Amygdala (tissue), 56 donors: ENCODE measurements at regions not wholly inside any gene's neighbourhood (a gene's known extent, or its start where the extent isn't known, plus 50 kb on each side); places are given as distances from the start of the nearest gene placed in this dataset.

Source experiments
- DNase-seq, 56 donors: peaks; one replicate each; lab custom pipeline; 2025; lab: John Stamatoyannopoulos, UW

DNA sequence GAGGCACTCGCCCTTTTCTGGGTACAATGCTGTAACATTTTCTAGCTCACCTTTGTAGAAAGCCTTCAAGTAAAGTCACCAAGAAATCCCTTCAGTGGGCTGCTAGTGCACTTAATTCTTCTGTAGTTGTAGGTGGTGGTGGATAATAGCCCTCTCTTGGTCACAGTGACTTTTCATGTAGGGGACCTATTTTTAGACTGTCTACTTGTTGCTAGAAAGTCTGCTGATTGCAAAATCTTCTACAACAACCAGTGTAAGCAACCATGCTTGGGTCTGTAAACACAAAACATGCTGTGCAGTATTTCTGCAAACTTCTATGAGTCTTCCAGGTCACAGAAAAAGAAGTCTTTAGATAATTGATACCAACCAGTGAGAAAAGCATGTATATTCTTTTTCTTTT, 55.6 kb downstream of the PBDC1 start:
- no peak for DNase-seq

DNA sequence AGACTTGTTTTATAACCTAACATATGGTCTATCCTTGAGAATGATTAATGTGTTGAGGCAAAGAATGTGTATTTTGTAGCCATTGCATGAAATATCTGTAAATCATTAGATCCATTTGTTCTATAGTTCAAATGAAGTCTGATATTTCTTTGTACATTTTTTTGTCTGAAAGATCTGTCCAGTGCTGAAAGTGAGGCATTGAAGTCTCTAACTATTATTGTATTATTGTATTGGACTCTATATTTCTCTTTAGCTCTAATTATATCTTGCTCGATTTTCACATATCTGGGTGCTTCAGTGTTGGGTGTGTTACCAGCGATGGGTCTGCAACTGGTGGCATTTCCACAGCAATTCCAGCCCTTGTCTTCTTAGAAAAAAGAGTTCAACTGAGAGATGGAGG, 76.0 kb downstream of the PBDC1 start:
- no peak for DNase-seq

GRCh38 chrX:76253432-76253831, 80.6 kb downstream of the PBDC1 start:
- peak in 16 of 56 donors; percentile 0 to 21 (median 0) for DNase-seq

DNA sequence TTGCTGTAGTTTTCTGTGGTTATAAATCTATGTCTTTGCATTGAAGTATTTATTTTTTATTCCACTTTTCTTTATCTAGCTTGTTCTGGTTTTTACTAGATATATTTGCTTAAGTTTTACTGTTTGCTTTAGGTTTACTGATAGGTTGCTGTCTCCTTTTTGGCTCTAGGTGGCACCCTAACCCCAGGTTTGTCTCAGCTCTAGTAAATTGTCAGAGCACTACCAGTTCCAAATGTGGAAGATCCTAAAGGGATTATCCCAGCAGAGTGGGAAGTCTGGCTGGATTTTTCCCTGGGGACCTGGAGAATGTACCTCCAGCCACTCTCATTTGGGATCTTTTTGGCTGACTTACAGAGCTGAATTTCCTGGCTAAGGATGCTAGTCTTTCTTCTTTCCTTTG, 106.1 kb downstream of the PBDC1 start:
- peak in 31 of 56 donors; percentile 0 to 51 (median 1) for DNase-seq
